ENCODE measurements at regions not wholly inside any gene's neighbourhood (a gene's known extent, or its start where the extent isn't known, plus 50 kb on each side); places are given as distances from the start of the nearest gene placed in this dataset.

DNA sequence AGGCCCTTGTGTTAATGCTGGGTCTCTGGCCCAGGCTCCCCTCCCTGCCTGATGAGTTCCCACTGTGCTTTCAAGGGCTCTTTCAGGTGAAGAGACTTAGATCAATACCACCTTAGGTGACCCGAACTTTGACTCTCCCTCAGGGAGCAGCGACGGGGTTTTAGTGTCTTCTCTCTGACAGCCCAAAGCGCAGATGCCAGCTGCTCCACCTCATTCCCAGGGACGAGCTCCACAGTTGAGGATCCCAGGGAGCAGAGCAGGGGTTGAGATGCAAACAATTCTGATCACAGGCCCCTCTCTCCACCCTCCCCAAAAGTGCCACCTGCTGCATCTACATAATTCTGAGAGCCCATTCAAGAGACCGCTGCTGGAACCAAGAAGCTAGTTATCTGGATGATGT is 265.1 kb downstream of the TJP1 start:
- Histone ChIP-seq H4K20me1 (ENCODE audit: control insufficient read depth, extremely low read depth, insufficient read depth, low read length) (no peaks in the 10 kb centered on the region), H3K27me3 (ENCODE audit: control insufficient read depth, extremely low read depth, insufficient read depth, low read length) (no peaks in the 10 kb centered on the region), H3K79me2 (ENCODE audit: control insufficient read depth, insufficient read depth, low read length) (no peaks in the 10 kb centered on the region), H2AFZ (ENCODE audit: control insufficient read depth, low read length) (no peak overlapping the region), H3K4me1 (ENCODE audit: control insufficient read depth, extremely low read depth, insufficient read depth, low read length) (no peaks in the 10 kb centered on the region), H3K9ac (ENCODE audit: control insufficient read depth, extremely low read depth, insufficient read depth, low read length) (no peak overlapping the region), H3K9me3 (ENCODE audit: control insufficient read depth, low read depth, low read length) (no peaks in the 10 kb centered on the region), H3K4me2 (ENCODE audit: control insufficient read depth, extremely low read depth, insufficient read depth, low read depth, low read length) (no peak overlapping the region), H3K4me3 (ENCODE audit: control insufficient read depth in 2 of 3, extremely low read depth in 1 of 3, insufficient read depth in 2 of 3, low read depth in 1 of 3, low read length in 3 of 3) (no peak overlapping the region), H3K27ac (ENCODE audit: control insufficient read depth, insufficient read depth, low read length) (no peak overlapping the region), H3K36me3 (ENCODE audit: control insufficient read depth in 2 of 2, extremely low read depth in 1 of 2, insufficient read depth in 2 of 2, low read length in 2 of 2) (no peaks in the 10 kb centered on the region), H3K9me1 (ENCODE audit: control insufficient read depth, extremely low read depth, insufficient read depth, low read length) (no peaks in the 10 kb centered on the region)
- TF ChIP-seq CTCF (optimal IDR thresholded peaks at IDR 0.05 in 1 of 3, IDR thresholded peaks at IDR 0.05 in 1 of 3, conservative IDR thresholded peaks at IDR 0.05 in 1 of 3; ENCODE audit: extremely low read depth in 1 of 3, insufficient read depth in 2 of 3, low read length in 3 of 3) (no peak), EZH2 (IDR thresholded peaks at IDR 0.05; ENCODE audit: low read length) (no peak)
- dilution Hi-C loops (cut with MboI; ENCODE audit: extremely low pct_ligation_motif_present, low sequenced_read_pairs): no loop called here
- FAIRE-seq (no peak), DNase-seq (ENCODE audit: low read depth, low spot score) (no peak)

GRCh38 chr15:29556380-29556779 is 265.9 kb downstream of the TJP1 start:
- H3K9ac ChIP-seq (ENCODE audit: control insufficient read depth, extremely low read depth, insufficient read depth, low read length): no peak overlapping the region
- dilution Hi-C loops (cut with MboI; ENCODE audit: extremely low pct_ligation_motif_present, low sequenced_read_pairs): no loop called here
- H3K4me1 ChIP-seq (ENCODE audit: control insufficient read depth, extremely low read depth, insufficient read depth, low read length): no peaks in the 10 kb centered on the region
- H3K4me3 ChIP-seq (ENCODE audit: control insufficient read depth in 2 of 3, extremely low read depth in 1 of 3, insufficient read depth in 2 of 3, low read depth in 1 of 3, low read length in 3 of 3): no peak overlapping the region
- H3K9me1 ChIP-seq (ENCODE audit: control insufficient read depth, extremely low read depth, insufficient read depth, low read length): no peaks in the 10 kb centered on the region
- H3K36me3 ChIP-seq (ENCODE audit: control insufficient read depth in 2 of 2, extremely low read depth in 1 of 2, insufficient read depth in 2 of 2, low read length in 2 of 2): no peaks in the 10 kb centered on the region
- FAIRE-seq (no peak), DNase-seq (ENCODE audit: low read depth, low spot score) (no peak)
- TF ChIP-seq CTCF (optimal IDR thresholded peaks at IDR 0.05 in 1 of 3, IDR thresholded peaks at IDR 0.05 in 1 of 3, conservative IDR thresholded peaks at IDR 0.05 in 1 of 3; ENCODE audit: extremely low read depth in 1 of 3, insufficient read depth in 2 of 3, low read length in 3 of 3): no peak
- TF ChIP-seq EZH2 (IDR thresholded peaks at IDR 0.05; ENCODE audit: low read length): no peak
- no peaks in the 10 kb centered on the region for H3K9me3 ChIP-seq (ENCODE audit: control insufficient read depth, low read depth, low read length)
- no peaks in the 10 kb centered on the region for H3K27me3 ChIP-seq (ENCODE audit: control insufficient read depth, extremely low read depth, insufficient read depth, low read length)
- H3K4me2 ChIP-seq (ENCODE audit: control insufficient read depth, extremely low read depth, insufficient read depth, low read depth, low read length): no peak overlapping the region
- no peaks in the 10 kb centered on the region for H4K20me1 ChIP-seq (ENCODE audit: control insufficient read depth, extremely low read depth, insufficient read depth, low read length)
- no peak overlapping the region for H3K27ac ChIP-seq (ENCODE audit: control insufficient read depth, insufficient read depth, low read length)
- H2AFZ ChIP-seq (ENCODE audit: control insufficient read depth, low read length): no peak overlapping the region
- no peaks in the 10 kb centered on the region for H3K79me2 ChIP-seq (ENCODE audit: control insufficient read depth, insufficient read depth, low read length)
